H1 (cell line): ENCODE measurements at regions not wholly inside any gene's neighbourhood (a gene's known extent, or its start where the extent isn't known, plus 50 kb on each side); places are given as distances from the start of the nearest gene placed in this dataset.

Experiments used
- ASH2L ChIP-seq: fragments of 200-600, 300-600 bp; sonication (generic); IDR thresholded peaks from one replicate; pipeline ENCODE4 v1.7.1; 2017; ENCODE audit warnings: low read length
- CHD2 ChIP-seq: IDR thresholded peaks from 2 replicates; pipeline ENCODE4 v1.6.1; 2012; ENCODE audit warnings: low read length, improper control_type of control experiment
- CTCF ChIP-seq, 3 experiments: IDR thresholded peaks; 1 replicate in 2 of 3; 2 replicates in 1 of 3; pipeline versions ENCODE4 v1.5.1 to v1.6.1; 2011; ENCODE audit warnings: low read length in 3 of 3, mild to moderate bottlenecking in 3 of 3, inconsistent platforms in 2 of 3, low read depth in 1 of 3, moderate library complexity in 1 of 3; ENCODE audit not compliant: insufficient read depth in 1 of 3; ENCODE audit errors: control extremely low read depth in 1 of 3
- EGR1 ChIP-seq: IDR thresholded peaks from 2 replicates; pipeline ENCODE4 v1.6.1; 2011; ENCODE audit warnings: low read depth, low read length, borderline replicate concordance
- EZH2 ChIP-seq: fragments of 200-600 bp; sonication (generic); IDR thresholded peaks from 2 replicates; pipeline ENCODE4 v1.7.1; 2012; ENCODE audit warnings: low read depth, mild to moderate bottlenecking, moderate library complexity, low read length, inconsistent platforms; ENCODE audit not compliant: severe bottlenecking
- GABPA ChIP-seq: IDR thresholded peaks from 2 replicates; pipeline ENCODE4 v1.6.1; 2011; ENCODE audit warnings: mild to moderate bottlenecking, low read length, moderate library complexity, borderline replicate concordance; ENCODE audit not compliant: insufficient read depth
- PHF8 ChIP-seq: fragments of 200-600 bp; sonication (generic); conservative IDR thresholded peaks from 2 replicates; pipeline ENCODE4 v1.7.1; 2012; ENCODE audit warnings: low read depth, mild to moderate bottlenecking, inconsistent platforms, low read length, moderate library complexity
- POLR2A ChIP-seq, 2 experiments: IDR thresholded peaks; 1 replicate in 1 of 2; 2 replicates in 1 of 2; pipeline ENCODE4 v1.6.1; 2011; ENCODE audit warnings: low read depth in 2 of 2, low read length in 2 of 2, mild to moderate bottlenecking in 2 of 2; ENCODE audit errors: control extremely low read depth in 1 of 2
- POLR2AphosphoS5 ChIP-seq: IDR thresholded peaks from 2 replicates; pipeline ENCODE4 v1.6.1; 2011; ENCODE audit warnings: low read depth, low read length
- SIRT6 ChIP-seq: IDR thresholded peaks from one replicate; pipeline ENCODE4 v1.7.1; 2012; ENCODE audit warnings: low read length, inconsistent platforms
- SP4 ChIP-seq: IDR thresholded peaks from 2 replicates; pipeline ENCODE4 v1.6.1; 2012; ENCODE audit warnings: low read length, inconsistent platforms
- USF2 ChIP-seq: IDR thresholded peaks from 2 replicates; pipeline ENCODE4 v1.6.1; 2011; ENCODE audit warnings: low read length, improper control_type of control experiment
- ZNF274 ChIP-seq: IDR thresholded peaks from 2 replicates; pipeline ENCODE4 v1.7.0; 2012; ENCODE audit warnings: low read length, borderline replicate concordance; ENCODE audit errors: extremely low read depth

- TF ChIP-seq CTCF (IDR thresholded peaks at IDR 0.05; ENCODE audit: control extremely low read depth in 1 of 3, insufficient read depth in 1 of 3, low read depth in 1 of 3, low read length in 3 of 3) (no peak), PHF8 (no peak), GABPA (no peak), ASH2L (no peak), ZNF274 (no peak), SIRT6 (no peak), CHD2 (no peak), SP4 (no peak), EGR1 (no peak), EZH2 (no peak), POLR2AphosphoS5 (no peak), POLR2A (IDR thresholded peaks at IDR 0.05; ENCODE audit: control extremely low read depth in 1 of 2, low read depth in 2 of 2, low read length in 2 of 2) (no peak), USF2 (no peak)
Measured at GRCh38 chr15:35141743-35142471, 56.8 kb upstream of the NANOGP8 start.
